DMS 273 treated with DMSO at 0.1 percent for 48 hours (cell line): ENCODE measurements at regions not wholly inside any gene's neighbourhood (a gene's known extent, or its start where the extent isn't known, plus 50 kb on each side); places are given as distances from the start of the nearest gene placed in this dataset.
A peak's percentile ranks its signal among the peaks of the same experiment; 100 is the strongest.
"Not testable (repeated sequence)": the region's sequence is repeated elsewhere in the genome, so short reads cannot be mapped to it uniquely, and the experiment has no call there.

Source experiments
- DNase-seq: peaks from one replicate; lab custom pipeline; 2025; lab: John Stamatoyannopoulos, UW

DNA sequence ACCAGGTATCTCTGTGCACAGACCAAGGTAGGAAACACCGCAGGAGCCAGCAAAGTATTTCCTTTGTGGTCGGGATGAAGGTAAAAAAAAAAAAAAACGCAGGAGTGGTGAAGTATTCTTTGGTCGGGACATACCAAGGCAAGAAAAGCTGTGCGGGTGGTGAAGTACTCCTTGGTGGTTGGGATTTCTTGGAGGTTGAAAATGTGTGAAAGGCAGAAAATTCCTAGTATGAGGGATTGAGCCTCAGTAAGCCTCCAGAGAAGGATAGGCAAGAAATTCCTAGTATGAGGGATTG is 802.6 kb downstream of the PLA2G4A start:
- no peak for DNase-seq

DNA sequence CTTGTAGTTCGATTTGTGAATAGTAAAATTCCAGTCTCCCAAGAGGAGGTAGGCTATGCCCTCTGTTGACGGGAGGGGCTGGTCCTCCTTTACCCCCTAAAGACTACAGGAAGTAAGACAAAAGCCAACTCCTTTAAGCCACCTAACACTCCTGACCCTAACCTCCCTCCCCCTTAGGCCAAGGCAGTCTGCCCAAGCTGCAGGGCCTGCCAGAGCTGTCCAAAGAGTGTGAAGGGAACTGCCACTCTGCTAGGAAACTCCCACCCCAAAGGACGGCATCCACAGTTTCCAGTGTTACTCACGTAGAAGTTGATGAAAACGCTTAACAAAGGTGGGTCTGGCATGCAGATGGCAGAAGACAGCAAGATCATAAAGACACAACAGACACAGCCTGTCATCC is 803.2 kb downstream of the PLA2G4A start:
- DNase-seq = no peak

DNA sequence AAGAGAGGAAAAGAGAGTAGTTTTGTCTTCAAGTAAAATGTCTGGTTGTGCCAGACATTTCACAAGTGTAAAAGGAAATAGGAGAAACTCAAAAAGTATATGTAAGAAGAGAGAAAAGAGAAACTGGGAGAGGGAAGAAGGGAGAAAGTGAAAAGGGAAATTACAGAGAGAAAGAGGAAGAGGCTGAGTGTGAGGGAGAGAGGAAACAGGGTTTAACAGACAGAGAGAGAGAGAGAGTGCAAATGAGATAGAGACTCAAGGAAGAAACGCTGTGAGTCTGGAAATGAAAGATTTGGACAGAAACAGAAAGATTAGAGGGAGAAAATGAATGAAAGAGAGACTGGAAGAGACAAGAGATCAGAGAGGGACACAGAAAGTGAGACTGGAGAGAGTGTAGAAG is 806.2 kb downstream of the PLA2G4A start:
- DNase-seq = no peak

DNA sequence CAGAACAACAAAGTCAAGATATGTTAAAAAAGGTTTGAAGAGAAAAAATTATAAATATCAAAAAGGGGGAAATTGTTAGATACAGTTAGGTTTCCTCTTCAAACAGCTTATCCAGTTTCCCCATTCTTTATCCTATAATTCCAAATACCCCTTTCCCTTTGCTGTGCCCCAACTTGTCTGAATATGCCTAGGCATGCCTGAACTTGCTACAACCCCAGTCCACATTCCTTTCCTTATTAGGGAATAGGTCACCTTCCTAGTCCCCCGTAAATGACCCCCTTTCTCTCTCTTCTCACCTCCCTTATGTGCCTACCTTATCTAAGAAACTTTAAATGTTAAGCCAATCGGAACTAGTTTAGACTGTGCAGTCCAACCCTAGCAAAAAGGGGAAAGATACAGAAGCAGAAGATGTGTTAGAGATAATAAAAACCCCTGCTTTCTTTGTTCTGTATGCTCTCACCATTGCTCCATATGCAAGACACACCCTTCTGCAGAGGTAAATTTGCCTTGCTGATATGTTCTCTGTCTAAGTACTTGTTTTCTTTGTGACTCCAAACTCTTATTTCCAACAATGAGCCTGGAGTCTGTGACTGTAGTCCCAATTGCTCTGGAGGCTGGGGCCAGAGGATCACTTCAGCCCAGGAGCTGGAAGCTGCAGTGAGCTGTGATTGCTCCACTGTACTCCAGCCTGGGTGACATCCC is 810.1 kb downstream of the PLA2G4A start:
- no peak for DNase-seq

DNA sequence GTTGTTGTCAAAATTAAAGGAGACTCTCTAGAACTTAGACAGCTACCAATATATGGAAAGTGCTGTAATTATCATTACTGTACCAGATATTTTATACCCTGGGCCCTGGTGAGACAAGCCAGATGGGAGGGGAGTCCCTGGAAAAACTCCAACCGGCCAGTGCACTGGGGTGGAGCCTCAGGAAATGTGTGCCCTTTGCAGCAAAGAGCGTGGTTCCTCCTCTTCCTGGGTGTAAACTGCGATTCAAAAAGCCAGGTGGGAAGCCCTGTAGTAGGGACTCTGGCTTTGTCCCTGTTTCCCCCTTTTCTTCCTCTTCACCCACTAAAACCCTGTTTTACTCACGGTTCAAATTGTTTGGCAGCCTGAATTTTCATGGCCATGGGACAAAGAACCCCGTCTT is 812.3 kb downstream of the PLA2G4A start:
- peak; percentile 92 for DNase-seq

DNA sequence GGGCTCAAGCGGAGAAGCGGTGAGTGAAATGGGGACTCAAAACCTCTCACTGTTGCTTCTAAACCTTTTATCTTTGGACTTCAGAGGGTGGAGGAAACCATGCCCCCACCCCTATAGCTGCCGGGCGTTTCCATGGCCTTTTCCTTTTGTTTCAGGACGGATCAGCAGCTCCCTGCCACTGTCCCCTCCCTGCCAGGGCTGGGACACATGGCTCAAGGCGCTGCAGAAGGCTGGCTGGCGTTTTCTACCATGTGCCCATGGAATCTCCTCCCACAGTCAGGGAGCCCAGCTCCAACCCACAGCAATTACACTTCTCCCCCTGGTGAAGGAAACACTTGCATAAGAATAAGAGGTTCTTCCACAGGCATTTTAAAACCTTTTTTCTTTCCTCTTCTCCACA is 812.7 kb downstream of the PLA2G4A start:
- peak; percentile 80 for DNase-seq

DNA sequence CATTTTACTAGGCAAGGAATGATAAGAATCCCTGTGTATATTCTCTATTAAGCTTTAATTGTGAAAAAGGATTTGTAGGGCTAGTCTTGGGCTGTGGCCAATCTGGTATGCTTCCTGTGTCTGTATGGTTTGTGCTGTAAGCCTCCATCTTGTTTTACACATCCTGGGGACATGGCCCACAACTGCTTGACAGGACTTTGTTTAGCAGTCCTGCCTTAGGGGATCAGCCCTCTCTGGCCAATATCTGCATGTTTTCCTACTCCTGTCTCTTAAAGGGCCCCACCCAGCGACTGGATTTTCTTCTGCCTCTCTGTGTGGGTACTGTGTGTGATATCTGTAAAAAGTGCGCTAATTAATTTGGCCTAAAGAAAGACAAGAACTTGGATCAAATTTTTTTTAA is 813.2 kb downstream of the PLA2G4A start:
- peak; percentile 72 for DNase-seq

DNA sequence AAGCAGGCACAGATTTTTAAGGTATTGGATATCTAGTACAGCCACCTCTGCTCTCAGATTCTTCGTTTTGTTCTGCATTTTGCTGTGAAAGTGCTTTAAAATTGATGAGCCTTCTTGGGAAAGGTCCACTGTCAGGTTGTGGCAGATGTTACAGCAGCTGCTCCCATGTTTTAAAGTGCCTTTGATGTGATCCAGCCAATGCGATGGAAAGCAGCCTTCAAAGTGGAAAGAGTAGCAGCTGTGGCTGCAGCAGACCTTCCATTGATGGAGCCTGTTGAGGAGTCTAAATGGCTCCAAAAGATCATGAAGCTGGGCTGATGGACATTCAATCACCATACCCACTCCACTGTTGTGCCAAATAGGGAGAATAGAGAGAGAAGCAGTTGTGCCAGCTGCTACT is 816.9 kb downstream of the PLA2G4A start:
- DNase-seq = peak; percentile 93

DNA sequence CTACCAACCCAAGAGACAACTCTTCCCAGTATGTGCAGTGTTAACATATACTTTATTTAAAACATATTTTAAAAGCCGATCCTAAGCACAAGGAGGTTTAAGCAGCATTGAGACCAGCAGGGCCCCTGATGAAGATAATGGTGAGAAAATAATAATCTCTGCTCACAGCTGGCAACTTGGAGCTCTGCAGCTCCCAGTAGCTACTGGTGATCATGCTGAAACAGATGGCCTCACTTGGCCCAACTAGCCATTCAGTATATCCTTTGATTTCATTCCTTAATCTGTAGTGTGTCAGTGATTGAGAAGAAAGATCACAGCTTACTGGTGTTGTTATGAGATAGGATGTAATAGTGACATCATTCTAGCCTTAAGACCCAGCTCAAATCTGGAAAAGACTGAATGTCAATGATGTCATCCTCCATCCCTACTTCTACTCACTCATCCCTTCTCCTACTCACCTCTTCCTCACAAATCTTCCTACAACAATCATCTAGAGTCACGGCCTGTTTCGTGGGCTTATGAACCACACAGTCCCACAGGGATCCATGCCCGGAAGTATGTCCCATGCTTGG is 817.9 kb downstream of the PLA2G4A start:
- peak; percentile 88 for DNase-seq

DNA sequence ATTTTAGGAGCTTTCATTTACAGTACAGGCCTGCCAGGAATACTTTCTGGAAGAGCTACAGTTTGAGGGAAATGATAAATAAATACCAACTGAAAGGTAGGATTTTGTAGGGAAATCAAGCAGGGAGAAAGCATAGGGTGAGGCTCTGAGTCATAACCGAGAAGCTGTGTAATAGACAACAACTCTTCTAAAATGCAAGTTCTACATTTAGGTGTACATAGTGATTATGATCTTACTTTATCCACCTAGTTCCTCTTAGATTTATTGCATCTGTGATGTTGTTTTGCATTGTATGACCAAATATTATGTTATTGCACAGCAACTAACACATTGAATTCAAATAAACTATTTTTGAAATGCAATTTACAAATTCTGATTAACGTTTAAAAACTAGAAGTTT is 819.3 kb downstream of the PLA2G4A start:
- DNase-seq = no peak

DNA sequence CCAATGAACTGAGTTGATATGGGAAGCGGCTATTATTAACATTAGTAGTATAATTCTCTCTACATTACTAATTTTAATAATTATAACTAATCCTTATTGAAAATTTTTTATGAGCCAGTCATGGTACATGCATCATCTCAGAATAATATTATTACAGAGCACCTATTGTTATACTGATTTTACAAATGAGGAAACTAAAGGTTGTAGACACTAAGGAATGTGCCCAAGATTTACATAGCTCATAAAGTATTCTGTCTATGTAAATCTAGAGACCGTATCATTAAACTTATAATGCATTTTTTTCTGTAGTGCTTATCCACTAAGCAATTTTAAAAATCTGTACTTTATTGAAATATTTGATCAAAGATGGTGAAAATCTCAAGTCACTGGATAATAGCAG is 825.9 kb downstream of the PLA2G4A start:
- DNase-seq = no peak

DNA sequence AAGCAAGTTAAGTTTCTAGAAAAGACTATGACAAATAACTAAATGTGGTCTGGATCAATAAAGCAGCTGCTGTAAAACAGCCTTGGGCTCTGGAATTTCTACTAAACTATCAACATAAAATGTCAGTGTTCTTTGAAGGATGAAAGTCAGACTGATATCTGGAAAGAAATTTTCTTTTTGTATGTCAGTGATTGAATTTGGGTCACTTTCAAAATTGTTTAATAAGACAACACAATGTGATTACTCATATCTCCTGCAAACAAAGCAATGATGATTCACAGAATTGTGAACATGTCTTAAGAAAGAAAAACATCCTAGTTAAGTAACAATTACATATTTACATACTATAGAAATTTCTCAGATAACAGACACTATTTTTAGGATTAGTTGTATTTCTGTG is 826.4 kb downstream of the PLA2G4A start:
- no peak for DNase-seq

DNA sequence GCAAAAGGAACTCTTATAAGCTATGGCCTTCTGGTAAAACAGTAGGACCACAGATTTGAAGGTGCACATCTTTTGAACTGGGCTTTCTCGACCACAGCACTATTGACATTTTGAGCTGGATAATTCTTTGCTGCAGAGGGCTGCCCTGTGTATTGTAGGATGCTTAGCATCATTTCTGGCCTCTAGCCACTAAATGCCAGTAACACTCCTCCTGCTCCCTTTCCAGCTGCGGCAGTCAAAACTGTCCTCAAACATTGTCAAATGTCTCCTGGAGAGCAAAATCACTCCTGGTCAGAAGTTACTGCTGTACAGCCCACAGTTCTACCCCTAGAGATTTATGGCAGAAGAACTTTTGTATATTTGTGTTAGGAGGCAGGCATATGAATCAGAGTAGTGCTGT is 836.7 kb downstream of the PLA2G4A start:
- DNase-seq = no peak

DNA sequence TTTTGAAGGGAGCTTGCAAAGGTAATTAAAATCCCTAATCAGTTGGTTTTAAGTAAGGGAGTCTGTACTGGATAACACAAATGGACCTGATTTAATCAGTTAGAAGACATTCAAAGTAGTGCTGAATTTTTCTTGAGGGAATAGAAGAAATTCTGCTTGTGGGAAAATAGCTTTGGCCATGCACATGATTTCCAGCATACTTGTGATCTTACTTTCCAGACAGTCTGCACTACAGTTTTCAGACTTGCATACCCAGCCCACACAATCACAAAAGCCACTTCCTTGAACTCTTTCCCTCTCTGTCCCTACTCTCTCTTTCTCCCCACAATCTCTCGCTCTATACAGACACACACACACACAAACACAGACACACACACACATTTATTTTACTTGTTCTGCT is 852.1 kb downstream of the PLA2G4A start:
- DNase-seq = no peak

DNA sequence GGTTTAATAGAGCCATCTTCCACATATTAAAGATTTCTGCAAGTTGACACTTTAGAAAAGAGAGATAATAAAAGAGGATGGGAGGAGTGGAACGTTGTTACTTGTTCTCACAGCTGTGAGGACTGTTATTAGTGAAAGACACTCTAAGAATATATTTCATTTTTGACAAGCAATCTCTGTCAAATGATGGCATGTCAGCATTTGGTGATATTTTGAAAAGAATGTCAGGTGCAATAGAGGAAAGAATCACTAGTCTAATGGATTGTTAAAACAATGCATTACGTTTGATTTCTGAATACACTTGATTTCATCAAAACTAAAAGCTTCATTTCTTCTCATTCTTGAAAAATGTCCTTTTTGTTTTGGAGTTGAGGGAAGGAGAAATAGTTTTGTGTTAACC is 853.4 kb downstream of the PLA2G4A start:
- no peak for DNase-seq

DNA sequence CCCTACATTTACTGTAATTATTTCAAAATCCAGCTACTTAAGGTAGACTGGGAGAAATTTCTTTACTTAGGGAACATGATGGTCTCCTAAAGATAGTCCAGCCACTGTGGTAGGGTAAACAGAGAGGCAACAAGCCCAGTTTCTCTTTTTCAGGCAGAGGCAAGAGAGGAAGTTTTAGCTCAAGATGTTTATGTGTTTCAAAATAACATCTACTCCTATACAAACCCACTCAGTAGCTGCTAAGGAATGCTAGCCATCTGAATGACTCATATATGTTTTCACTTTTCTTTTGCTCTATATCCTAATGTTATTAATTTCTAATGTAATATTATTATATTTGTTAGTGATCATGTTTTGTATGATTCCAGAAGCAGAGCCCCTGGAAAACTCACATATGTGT is 856.6 kb downstream of the PLA2G4A start:
- DNase-seq = no peak

DNA sequence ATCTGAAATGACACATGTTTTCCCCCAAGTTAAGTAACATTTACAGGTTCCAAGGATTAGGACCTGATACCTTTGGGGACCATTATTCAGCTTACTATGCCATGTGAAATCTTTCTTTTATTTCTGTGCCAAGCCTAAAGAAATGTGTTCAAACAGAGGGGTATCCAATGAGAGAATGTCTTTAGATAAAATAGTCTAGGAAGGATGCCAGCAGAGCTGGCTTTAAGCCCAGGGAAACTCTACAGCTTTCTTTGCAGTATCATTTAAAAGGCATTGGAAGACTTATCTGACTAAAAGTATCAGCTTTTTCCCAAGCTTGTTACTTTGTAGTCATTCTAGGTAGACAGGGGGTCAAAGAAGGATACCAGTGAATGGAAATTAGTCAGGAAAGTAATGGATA is 860.4 kb downstream of the PLA2G4A start:
- DNase-seq = peak; percentile 82

DNA sequence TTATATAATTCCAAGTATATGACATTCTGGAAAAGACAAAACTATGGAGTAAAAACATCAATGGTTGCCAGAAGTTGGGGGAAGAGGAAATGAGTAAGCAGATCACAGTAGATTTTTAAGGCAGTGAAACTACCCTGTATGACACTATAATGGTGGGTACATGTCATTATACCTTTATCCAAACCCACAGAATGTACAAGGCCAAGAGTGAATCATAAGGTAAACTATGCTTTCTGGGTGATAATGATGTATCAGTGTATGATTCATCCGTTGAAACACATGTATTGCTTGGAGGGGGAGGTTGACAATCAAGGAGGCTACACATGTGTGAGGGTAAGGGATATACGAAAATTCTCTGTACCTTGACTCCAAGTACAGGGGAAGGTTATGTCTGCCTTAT is 862.7 kb downstream of the PLA2G4A start:
- DNase-seq = no peak

DNA sequence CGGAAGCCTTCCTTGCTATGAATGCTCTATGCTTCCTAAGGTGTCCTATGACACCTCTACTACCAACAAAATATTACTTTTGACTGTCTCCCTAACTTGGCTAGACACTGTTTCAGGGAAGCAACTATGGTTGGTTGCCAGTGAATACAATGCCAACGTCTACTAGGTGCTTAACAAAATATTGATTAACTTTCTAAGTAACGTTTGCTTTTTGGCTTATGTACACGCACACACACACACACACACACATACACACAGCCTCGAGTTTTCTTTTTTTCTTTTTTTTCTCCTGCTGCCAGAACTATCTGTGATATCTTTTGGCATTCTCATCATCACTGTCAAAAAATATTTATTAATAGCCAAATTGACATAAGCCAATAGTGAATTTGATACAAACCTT is 864.0 kb downstream of the PLA2G4A start:
- DNase-seq = no peak

DNA sequence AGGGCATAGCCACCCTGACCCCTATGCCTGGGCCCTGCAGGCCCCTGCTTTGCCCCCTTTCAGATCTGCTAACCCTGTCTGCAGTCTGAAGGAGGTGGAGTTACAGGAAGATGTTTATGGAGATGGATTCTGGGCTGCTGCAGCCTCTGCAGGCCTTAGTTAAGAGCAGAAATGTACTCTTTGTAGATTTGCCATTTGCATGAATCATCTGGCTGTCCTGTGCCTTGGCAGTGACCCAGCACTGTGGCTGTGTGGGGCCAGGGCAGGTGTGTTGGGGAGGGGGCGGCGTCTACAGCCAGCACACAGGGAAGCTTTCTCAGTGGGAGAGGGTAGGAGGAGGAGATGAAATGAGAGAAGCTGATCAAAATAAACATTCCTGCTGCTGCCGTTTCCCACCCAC is 867.3 kb downstream of the PLA2G4A start:
- no peak for DNase-seq

DNA sequence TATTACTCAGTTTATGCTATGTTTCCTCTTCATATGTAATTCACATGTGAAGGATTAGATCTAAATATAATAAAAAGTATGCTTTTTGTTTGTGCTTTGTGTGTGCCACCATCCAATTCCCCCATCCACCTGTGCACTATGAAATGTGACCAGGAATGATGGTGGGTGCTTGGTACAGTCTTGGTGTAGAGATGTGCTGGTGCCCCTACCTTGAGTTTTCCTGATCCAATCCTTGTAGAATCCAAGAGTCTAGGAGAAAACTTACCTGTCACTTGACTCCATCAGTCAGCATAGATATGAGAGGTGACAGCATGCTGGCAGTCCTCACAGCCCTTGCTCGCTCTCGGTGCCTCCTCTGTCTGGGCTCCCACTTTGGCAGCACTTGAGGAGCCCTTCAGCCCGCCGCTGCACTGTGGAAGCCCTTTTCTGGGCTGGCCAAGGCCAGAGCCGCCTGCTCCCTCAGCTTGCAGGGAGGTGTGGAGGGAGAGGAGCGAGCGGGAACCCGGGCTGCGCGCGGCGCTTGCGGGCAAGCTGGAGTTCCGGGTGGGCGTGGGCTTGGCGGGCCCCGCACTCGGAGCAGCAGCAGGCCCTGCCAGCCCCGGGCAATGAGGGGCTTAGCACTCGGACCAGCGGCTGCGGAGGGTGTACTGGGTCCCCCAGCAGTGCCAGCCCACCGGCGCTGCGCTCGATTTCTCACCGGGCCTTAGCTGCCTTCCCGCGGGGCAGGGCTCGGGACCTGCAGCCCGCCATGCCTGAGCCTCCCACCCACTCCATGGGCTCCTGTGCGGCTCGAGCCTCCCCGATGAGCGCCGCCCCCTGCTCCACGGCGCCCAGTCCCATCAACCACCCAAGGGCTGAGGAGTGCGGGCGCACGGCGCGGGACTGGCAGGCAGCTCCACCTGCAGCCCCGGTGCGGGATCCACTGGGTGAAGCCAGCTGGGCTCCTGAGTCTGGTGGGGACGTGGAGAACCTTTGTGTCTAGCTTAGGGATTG is 874.7 kb downstream of the PLA2G4A start:
- not testable (repeated sequence) for DNase-seq

DNA sequence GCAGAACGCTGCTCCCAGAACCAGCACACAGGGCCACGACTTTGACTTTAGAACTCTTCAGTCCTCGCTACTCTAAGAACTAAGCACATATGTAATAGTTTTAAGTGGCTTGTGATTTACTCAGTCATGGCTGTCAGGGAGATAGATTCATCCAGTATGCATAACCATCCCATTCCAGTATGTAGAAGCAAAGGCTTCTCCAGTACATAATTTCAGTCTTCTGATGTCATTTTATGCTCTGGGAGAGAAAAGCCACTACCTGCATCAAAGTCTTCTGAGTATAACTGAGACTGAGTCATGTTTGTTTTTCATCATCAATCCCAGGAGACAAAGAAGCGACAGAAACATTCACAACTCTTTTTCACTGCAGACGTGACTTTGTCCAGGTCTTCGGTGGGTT is 885.7 kb downstream of the PLA2G4A start:
- no peak for DNase-seq

DNA sequence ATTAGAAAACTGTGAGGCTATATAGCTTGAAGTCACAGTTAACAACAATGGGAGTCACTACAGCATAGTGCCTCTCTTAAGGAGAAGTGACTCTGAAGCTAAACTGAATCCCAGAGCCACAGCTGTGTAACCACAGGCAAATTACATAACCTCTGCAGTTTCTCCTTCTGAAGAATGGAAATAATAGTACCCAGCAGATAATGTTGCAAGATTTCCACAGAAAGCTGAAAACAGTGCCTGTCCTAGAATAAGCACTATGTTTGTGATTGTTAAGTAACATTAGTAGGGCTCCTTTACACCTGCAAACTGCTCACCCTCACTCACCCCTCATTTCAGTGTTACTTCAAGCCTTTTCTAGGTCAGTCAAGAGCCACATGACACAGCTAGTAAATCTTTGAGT is 886.7 kb downstream of the PLA2G4A start:
- DNase-seq = no peak
